Stomach (tissue), 4 donors: ENCODE measurements at regions not wholly inside any gene's neighbourhood (a gene's known extent, or its start where the extent isn't known, plus 50 kb on each side); places are given as distances from the start of the nearest gene placed in this dataset.

Experiments
- CTCF ChIP-seq, 7 experiments: fragments of 450-650 bp in 4 of 7; fragments of 200-600 bp in 3 of 7; sonication (generic) in 3 of 7; IDR thresholded peaks; one replicate each; pipeline ENCODE4 v1.5.1; 2016 to 2019; ENCODE audit warnings: antibody characterized with exemption in 7 of 7, control low read depth in 2 of 7, mild to moderate bottlenecking in 1 of 7
- POLR2A ChIP-seq, 4 donors: fragments of 450-650 bp; IDR thresholded peaks; one replicate each; pipeline ENCODE4 v1.6.1; 2016; ENCODE audit warnings: antibody characterized with exemption in 4 of 4, control low read depth in 2 of 4, mild to moderate bottlenecking in 1 of 4, moderate library complexity in 1 of 4
- POLR2AphosphoS5 ChIP-seq, 3 donors: sonication (generic); formaldehyde crosslinking; IDR thresholded peaks; one replicate each; pipeline ENCODE4 v1.6.1; 2016; ENCODE audit warnings: antibody characterized with exemption in 3 of 3

GRCh38 chr15:31843426-31844055 is 186.8 kb upstream of the CHRNA7 start:
- TF ChIP-seq CTCF (IDR thresholded peaks at IDR 0.05) (no peak), POLR2AphosphoS5 (IDR thresholded peaks at IDR 0.05) (no peak), POLR2A (IDR thresholded peaks at IDR 0.05) (no peak)
